ENCODE measurements at regions not wholly inside any gene's neighbourhood (a gene's known extent, or its start where the extent isn't known, plus 50 kb on each side); places are given as distances from the start of the nearest gene placed in this dataset.

- 97% methylated on average over 5 of the region's 7 CpGs; no CpG with 5 or more reads in 1 of the 2 experiments for WGBS, 2 experiments (ENCODE audit: extremely low coverage in 2 of 2, insufficient read length in 1 of 2)
- H4K8ac ChIP-seq (ENCODE audit: low read depth in 2 of 2, low read length in 2 of 2): no peak overlapping the region
- no peak overlapping the region for H2BK120ac ChIP-seq (ENCODE audit: low read depth, low read length)
- no peak overlapping the region for H3K14ac ChIP-seq (replicated peaks; ENCODE audit: low read depth, low read length)
- DNase-seq (peak; percentile 75), ATAC-seq (ENCODE audit: low read depth) (peak; percentile 33; the same call in 1 of the 2 replicates)
- no peaks in the 10 kb centered on the region for H3K9me1 ChIP-seq (ENCODE audit: insufficient read depth, low read length)
- no peak overlapping the region for H2BK5ac ChIP-seq (ENCODE audit: low read depth, low read length, poor library complexity, severe bottlenecking)
- dilution Hi-C loops (cut with HindIII; ENCODE audit: low sequenced_read_pairs, unreplicated experiment): no loop called here
- H3K27ac ChIP-seq (ENCODE audit: insufficient read depth, low read length): no peak overlapping the region
- in situ Hi-C loops (cut with MboI; ENCODE audit: low sequenced_read_pairs): no loop called here
- H3K36me3 ChIP-seq (ENCODE audit: control insufficient read depth, insufficient read depth, low read length): no peaks in the 10 kb centered on the region
- no peak overlapping the region for H3K9ac ChIP-seq (ENCODE audit: low read depth, low read length)
- intact Hi-C loops (cut with micrococcal nuclease): loop anchor here (10.0 kb wide), 1 partner anchor 745 kb away; no protein-coding TSS in a partner anchor
- H4K5ac ChIP-seq (ENCODE audit: low read depth, low read length): no peak overlapping the region
- H2BK20ac ChIP-seq (ENCODE audit: low read depth, low read length): no peak overlapping the region
- TF ChIP-seq CEBPB (IDR thresholded peaks at IDR 0.05; ENCODE audit: low read depth, low read length) (peak; percentile 82), BHLHE40 (IDR thresholded peaks at IDR 0.05; ENCODE audit: low read depth, low read length) (no peak)
- peaks cover 4% of the 10 kb centered on the region; the same call in 1 of the 2 replicates for H3K4me1 ChIP-seq (ENCODE audit: control insufficient read depth, insufficient read depth, low read length)
- peaks cover 2% of the 10 kb centered on the region for H3K27me3 ChIP-seq (ENCODE audit: control insufficient read depth, insufficient read depth, low read length)
- no peaks in the 10 kb centered on the region for H4K20me1 ChIP-seq (ENCODE audit: insufficient read depth, low read length)
- no peak overlapping the region for H4K91ac ChIP-seq (ENCODE audit: insufficient read depth, low read depth, low read length)
- H3K9me3 ChIP-seq (ENCODE audit: control insufficient read depth, insufficient read depth, low read length): no peaks in the 10 kb centered on the region
- CTCF ChIA-PET: interaction anchor here (1.1 kb wide), 1 partner anchor 70 kb away, joined by 5 read pairs; no protein-coding TSS in a partner anchor
- no peak overlapping the region for H3K56ac ChIP-seq (ENCODE audit: extremely low read depth, insufficient read depth, low read length)
- H2AK9ac ChIP-seq (replicated peaks; ENCODE audit: low read depth, low read length, poor library complexity): no peak overlapping the region
- no peak overlapping the region; the same call in 1 of the 2 replicates for H3K4me2 ChIP-seq (ENCODE audit: low read depth, low read length)
- no peaks in the 10 kb centered on the region for H3K79me1 ChIP-seq (ENCODE audit: low read depth in 1 of 2, low read length in 2 of 2)
- no peak overlapping the region for H2AK5ac ChIP-seq (ENCODE audit: low read depth, low read length)
- no peak overlapping the region for H3K18ac ChIP-seq (ENCODE audit: low read depth, low read length)
- H3K23ac ChIP-seq (ENCODE audit: low read depth, low read length): no peak overlapping the region
- POLR2A ChIA-PET (ENCODE audit: unreplicated experiment): interaction anchor here (0.7 kb wide), 1 partner anchor 1273 kb away, joined by 10 read pairs; no protein-coding TSS in a partner anchor
- H3K4me3 ChIP-seq (ENCODE audit: insufficient read depth, low read depth, low read length): no peak overlapping the region
- no peak overlapping the region for H2AFZ ChIP-seq (replicated peaks; ENCODE audit: low read length, poor library complexity)
- BruUV-seq (replicated peaks): no TSS peak
- H2BK15ac ChIP-seq (ENCODE audit: low read depth, low read length): no peak overlapping the region
- H3K4ac ChIP-seq (ENCODE audit: low read depth, low read length): no peak overlapping the region
These were observed 71.6 kb upstream of the NFKB1 start for GRCh38 chr4:102429553-102429952.

All from IMR-90 (cell line).